Astrocyte of the cerebellum (primary cell): ENCODE measurements at regions not wholly inside any gene's neighbourhood (a gene's known extent, or its start where the extent isn't known, plus 50 kb on each side); places are given as distances from the start of the nearest gene placed in this dataset.

Experiments used
- DNase-seq: peaks from one replicate; pipeline ENCODE4 v3.0.0-alpha.2; 2011; ENCODE audit warnings: low read depth
- H3K4me3 ChIP-seq: 2 replicates; pipeline ENCODE4 v1.5.1; 2011; ENCODE audit warnings: mild to moderate bottlenecking, low read depth, low read length, moderate library complexity
- in situ Hi-C: cut with HindIII; loops from 2 replicates; pipeline ENCODE4 v1.10.0; 2017; ENCODE audit warnings: low sequenced_read_pairs
- TF ChIP-seq, protein P1 (sequence below): IDR thresholded peaks from 2 replicates; pipeline ENCODE4 v1.5.1; 2012; ENCODE audit warnings: low read length, low read depth, moderate library complexity, mild to moderate bottlenecking; ENCODE audit errors: missing control alignments

DNA sequence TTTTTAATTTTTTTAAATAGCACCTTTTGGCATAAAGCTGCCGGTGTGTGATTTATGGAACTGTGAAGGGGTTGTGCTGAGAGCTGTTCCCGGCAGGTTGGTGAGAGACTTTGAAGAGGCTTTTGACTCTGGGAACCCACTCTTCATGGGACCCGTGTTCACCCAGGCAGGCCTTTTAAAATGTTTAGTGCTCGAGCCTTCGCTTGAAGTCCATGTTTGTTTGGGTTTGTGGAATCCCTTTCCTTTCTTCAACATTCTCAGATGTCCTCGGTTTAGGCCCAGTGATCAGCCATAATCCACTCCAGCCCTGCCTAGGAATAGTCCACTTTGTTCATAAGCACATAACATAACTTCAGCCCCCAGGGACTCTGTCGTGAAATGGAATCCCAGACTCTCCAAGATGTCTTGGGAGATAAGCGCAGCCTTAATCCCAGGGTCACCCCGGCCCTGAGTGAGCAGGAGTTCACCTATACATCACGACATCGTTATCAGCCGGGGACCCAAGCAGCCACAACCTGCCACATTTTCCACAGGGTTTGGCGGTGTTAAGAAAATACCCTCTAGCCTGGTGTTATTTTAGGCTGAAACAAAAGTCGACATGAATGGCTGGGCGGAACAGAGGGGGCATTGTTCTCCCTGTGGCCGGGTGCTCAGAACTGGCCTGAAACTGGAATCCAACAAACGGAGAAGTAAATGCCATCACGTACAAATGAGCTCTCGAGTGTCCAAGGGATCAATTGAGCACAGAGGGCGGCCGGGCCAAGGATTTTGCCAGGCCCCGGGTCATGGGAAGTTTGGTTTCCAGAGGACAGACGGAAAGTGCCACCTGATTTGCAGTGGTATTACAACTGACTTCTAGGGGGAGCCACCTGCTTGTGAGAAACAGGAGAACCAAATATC, 145.7 kb upstream of the IRX3 start:
- H3K4me3 ChIP-seq, result no peak overlapping the region
- TF ChIP-seq, protein P1, sequence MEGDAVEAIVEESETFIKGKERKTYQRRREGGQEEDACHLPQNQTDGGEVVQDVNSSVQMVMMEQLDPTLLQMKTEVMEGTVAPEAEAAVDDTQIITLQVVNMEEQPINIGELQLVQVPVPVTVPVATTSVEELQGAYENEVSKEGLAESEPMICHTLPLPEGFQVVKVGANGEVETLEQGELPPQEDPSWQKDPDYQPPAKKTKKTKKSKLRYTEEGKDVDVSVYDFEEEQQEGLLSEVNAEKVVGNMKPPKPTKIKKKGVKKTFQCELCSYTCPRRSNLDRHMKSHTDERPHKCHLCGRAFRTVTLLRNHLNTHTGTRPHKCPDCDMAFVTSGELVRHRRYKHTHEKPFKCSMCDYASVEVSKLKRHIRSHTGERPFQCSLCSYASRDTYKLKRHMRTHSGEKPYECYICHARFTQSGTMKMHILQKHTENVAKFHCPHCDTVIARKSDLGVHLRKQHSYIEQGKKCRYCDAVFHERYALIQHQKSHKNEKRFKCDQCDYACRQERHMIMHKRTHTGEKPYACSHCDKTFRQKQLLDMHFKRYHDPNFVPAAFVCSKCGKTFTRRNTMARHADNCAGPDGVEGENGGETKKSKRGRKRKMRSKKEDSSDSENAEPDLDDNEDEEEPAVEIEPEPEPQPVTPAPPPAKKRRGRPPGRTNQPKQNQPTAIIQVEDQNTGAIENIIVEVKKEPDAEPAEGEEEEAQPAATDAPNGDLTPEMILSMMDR, result no peak
- in situ Hi-C loops, result no loop called here
- no peak for DNase-seq

- H3K4me3 ChIP-seq, result no peak overlapping the region
- DNase-seq, result no peak
- TF ChIP-seq, protein P1, result no peak
- in situ Hi-C loops, result no loop called here
These were observed 144.7 kb upstream of the IRX3 start for GRCh38 chr16:54431041-54431996.

- DNase-seq, result peak; percentile 53
- in situ Hi-C loops, result no loop called here
- TF ChIP-seq, protein P1, result no peak
- H3K4me3 ChIP-seq, result no peak overlapping the region
These were observed 144.0 kb upstream of the IRX3 start for GRCh38 chr16:54430491-54431030.

- in situ Hi-C loops, result no loop called here
- DNase-seq, result no peak
- TF ChIP-seq, protein P1, result no peak
- H3K4me3 ChIP-seq, result no peak overlapping the region
These were observed 142.4 kb upstream of the IRX3 start for GRCh38 chr16:54429029-54429428.

GRCh38 chr16:54426553-54426849, 139.9 kb upstream of the IRX3 start:
- DNase-seq, result no peak
- in situ Hi-C loops, result no loop called here
- TF ChIP-seq, protein P1, result no peak

More at GRCh38 chr16:54426553-54426849, 139.9 kb upstream of the IRX3 start:
- no peak overlapping the region for H3K4me3 ChIP-seq
